ENCODE measurements at regions not wholly inside any gene's neighbourhood (a gene's known extent, or its start where the extent isn't known, plus 50 kb on each side); places are given as distances from the start of the nearest gene placed in this dataset.
"Not testable (repeated sequence)": the region's sequence is repeated elsewhere in the genome, so short reads cannot be mapped to it uniquely, and the experiment has no call there.

DNA sequence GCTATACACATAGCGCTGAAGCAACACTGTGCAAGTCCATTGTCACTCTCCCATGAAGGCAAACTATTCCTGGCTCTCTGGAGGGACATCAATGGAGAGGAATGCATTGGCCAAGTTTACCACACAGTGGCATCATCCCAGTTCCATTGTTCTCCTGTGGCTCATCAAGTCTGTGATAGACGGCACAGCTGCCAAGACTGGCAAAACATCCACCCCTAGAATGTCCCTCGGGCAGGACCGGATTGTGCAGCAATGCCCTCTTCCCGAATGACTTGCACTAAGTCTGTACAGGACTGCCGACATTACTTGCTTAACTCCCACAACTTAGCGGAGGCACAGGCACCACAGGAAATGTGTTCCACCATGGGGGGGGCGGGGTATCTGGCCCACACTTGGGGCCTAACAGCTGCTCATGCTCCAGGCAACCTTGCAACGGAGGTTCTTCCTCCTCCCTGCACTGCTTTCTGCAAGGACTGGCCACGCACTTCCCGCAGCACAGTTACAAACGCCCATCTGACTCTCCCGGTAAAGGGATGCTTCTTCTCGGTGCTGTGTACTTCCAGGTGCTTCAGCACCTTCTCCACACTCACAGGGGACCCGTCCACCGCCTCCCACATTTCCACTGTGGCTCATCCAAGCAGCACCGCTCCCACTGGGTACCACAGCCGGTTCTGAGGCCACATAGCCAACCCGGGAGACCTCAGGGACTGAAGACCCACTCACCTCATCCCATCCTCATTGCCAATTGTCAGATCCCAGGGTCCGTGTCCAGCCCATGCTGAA is 1309.6 kb upstream of the RAG2 start:
- no peak for DNase-seq (ENCODE audit: low spot score)

DNA sequence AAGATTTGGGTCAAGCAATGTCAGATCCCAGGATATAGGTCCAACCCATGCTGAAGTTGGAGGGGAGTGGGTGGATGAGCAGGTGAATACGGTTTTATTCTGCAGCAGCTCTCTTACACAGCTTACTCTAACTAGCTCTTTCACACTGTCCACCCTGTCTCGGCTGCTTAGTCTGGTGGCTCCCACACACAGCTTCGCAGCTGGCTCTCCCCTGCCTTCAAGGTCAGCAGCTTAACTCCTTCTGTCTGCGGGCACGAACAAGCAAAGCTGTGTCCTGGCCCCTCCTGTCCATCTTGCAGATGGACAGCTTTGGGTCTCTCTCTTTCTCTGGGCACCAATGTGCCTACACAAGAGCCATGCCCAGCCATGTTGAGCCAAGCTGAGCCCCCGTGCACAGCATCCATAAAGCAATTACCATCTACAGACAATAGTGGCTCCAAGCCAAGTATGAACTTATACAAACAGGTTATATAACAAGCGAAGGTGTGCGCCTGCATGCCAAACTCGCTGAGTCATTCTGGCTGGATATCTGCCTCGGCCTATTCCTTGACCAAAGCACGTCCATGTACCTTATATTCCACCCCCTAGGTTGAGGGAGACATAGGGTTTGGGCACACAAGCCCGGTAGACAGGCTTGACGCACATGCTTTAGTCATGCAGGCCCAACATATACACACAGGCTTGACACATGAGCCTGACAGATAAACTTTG is 1307.8 kb upstream of the RAG2 start:
- DNase-seq (ENCODE audit: low spot score): no peak

DNA sequence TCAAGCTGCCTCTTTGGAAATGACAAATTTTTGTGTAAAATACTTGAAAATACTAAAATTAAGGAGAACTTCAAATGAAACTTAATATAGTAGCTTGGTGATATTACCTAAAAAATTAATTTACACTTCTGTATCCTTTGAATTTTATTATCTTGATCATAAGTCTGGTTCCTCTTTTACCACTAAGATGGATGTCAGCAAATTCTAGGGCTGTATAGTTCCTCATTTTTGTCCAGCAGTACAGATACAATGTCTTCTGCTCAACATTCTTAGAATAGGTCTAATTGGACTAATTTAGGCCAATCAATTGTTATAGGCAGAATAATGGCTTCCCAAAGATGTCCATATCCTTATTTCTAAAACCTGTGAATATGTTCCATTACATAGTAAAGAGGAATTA is 1298.0 kb upstream of the RAG2 start:
- no peak for DNase-seq (ENCODE audit: low spot score)

DNA sequence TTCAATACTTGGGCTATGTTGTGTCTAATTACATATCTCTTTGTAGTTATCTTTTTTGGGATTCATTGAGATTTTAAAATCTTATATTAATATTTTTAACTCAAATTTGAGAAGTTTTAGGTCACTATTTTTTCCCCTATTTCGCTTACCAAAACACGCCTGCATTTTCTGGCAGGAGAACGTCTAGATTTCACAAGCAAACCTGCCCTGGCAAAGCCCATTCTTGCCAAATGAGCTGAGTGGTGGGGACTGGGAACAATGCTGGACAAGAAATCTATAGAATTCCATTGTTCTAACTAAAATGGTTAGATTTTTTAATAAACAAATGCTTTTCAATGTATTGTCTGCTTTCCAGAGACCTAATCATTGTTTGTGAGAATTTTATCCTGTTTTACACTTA is 1283.7 kb upstream of the RAG2 start:
- no peak for DNase-seq (ENCODE audit: low spot score)

DNA sequence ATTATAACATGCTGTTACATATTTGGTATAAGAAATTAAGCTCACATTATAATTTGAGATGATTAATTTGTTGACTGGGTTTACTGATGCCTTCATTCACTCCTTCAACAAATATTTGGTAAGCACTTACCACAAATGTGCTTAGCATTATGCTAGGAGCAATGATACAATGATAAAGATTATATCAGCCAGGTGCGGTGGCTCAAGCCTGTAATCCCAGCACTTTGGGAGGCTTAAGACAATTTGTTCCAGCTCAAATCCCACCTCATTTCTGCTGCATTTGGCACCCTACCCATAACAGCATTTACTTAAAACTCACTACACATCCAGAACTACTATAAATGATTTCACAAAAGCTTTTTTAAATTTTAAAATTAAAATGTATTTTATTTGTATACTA is 1263.6 kb upstream of the RAG2 start:
- no peak for DNase-seq (ENCODE audit: low spot score)

DNA sequence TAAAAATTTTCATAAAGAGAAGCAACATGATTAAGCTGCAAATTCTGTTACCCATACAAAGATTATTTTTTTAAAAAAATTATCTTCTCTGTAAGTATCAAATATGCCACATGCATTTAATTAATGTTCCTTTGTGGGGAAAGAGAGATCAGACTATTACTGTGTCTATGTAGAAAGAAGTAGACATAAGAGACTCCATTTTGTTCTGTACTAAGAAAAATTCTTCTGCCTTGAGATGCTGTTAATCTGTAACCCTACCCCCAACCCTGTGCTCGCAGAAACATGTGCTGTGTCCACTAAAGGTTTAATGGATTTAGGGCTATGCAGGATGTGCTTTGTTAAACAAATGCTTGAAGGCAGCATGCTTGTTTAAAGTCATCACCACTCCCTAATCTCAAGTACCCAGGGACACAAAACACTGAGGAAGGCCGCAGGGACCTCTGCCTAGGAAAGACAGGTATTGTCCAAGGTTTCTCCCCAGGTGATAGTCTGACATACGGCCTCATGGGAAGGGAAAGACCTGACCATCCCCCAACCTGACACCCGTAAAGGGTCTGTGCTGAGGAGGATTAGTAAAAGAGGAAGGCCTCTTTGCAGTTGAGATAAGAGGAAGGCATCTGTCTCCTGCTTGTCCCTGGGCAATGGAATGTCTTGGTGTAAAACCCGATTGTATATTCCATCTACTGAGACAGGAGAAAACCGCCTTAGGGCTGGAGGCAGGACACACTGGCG is 1260.9 kb upstream of the RAG2 start:
- not testable (repeated sequence) for DNase-seq (ENCODE audit: low spot score)

DNA sequence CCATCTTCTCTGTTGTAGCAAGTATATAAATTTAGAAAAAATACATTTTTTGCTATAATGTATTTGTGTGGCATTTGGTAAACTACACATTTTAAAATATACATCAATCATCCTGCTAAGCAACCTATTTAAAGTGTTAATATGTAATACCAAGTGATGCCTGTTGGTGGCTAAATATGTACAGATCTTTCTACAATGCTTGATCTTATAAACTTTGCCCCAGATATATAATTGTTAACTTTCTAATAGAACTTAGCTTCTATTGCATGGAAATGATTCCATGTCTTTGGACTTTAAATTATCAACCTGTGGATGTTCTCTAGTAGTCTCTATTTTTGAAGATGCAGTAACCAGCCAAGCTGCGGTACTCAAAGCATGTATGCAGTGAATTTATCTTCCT is 1260.4 kb upstream of the RAG2 start:
- DNase-seq (ENCODE audit: low spot score): no peak

DNA sequence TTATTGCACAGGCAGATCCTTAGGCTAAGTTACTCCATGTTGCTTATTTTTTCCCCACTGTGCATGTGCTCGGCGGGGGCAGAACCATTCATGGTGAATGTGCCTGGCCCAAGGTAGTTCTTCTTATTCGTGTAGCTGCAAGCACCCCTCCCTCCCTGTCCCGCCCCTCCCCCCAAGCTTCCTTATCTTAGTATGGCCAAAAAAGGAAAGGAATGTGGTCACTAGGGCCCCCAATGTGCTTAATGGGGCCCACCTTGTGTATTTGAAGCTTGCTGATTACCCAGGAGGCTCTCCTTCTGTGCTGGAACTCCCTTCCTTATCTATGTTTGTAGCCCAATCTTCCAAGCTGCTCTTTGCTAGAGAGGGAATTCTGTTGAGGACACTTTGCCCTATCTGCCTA is 1259.7 kb upstream of the RAG2 start:
- DNase-seq (ENCODE audit: low spot score): no peak

DNA sequence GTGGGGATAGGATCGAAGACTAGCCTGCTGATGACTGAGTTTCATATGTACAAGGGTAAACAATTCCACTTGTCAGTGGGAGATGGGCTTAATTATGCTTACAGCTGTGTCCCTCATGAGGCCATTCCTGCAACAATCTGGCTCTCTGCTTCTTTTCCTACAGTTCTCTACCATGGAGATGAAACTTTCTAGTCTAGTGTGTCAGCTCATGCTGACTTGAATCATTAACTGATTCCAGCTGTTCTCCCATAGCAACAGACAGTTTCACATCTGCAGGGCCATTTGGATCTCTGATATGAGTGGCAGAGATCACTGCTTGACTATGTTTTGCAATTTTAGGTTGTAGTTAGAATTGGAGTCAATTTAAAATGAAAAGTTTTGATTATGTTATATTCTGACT is 1251.7 kb upstream of the RAG2 start:
- DNase-seq (ENCODE audit: low spot score): no peak

DNA sequence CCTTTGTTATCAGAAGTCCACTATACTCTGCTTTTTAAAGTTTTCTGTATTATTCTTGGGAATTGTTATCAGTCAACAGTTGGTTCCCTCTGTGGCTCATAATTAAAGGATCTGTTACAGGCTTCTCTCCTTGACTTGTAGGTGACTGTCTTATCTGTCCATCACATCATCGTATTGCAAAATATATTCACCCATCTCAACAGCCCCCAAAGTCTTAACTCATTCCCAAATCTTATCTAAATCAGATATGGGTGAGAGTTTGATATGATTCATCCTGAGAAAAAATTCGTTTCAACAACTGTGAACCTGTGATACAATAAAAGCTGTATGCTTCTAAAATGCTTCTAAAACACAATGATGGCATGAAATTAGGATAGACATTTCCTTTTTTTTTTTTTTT is 1245.6 kb upstream of the RAG2 start:
- no peak for DNase-seq (ENCODE audit: low spot score)

DNA sequence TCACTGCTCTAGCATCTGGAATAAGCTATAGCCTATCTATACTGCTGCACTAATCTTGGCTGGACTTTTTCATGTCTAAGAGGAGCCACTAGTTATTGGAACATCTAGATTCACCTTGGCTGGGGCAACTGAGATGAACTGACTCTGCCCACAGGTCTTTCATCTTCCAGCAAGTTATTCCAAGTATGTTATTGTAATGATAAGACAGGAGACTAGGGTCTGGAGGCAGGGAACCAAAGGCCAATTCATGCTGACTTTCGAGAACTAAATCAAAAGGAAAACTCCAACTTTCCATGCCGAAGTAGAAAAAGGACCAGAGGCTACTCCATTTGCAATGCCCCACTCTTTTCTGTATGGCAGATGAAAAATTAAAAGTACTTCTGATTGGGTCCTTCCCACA is 1243.0 kb upstream of the RAG2 start:
- DNase-seq (ENCODE audit: low spot score): no peak

DNA sequence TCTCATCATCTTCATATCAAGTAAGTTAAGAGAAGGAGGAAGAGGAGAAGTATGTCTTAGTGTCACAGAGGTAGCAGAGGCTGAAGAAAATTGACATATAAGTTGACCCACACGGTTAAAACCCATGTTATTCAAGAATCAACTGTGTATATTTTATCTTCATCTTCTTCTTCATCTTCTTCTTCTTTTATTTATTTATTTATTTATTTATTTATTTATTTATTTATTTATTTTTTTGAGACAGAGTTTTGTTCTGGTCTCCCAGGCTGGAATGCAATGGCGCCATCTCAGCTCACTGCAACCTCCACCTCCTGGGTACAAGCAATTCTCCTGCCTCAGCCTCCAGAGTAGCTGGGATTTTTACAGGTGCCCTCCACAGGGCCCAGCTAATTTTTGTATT is 1242.3 kb upstream of the RAG2 start:
- not testable (repeated sequence) for DNase-seq (ENCODE audit: low spot score)

DNA sequence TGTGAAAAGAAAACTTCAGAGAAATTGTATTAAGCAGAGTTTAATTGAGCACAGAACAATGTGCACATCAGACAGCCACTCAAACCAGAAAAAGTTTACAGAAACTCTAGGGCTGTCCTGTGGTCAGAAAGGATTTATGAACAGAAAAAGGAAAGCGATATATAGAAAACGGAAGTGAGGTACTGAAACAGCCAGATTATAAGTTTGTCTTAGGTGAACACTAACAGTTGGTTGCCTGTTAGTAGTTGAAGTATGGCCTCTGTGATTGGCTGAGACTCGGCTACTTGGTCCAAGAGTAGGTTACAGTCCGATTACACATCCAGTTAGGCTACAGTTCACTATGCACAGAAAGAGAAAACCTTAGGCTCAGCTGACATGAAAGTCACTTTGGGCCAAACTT is 1232.5 kb upstream of the RAG2 start:
- no peak for DNase-seq (ENCODE audit: low spot score)

DNA sequence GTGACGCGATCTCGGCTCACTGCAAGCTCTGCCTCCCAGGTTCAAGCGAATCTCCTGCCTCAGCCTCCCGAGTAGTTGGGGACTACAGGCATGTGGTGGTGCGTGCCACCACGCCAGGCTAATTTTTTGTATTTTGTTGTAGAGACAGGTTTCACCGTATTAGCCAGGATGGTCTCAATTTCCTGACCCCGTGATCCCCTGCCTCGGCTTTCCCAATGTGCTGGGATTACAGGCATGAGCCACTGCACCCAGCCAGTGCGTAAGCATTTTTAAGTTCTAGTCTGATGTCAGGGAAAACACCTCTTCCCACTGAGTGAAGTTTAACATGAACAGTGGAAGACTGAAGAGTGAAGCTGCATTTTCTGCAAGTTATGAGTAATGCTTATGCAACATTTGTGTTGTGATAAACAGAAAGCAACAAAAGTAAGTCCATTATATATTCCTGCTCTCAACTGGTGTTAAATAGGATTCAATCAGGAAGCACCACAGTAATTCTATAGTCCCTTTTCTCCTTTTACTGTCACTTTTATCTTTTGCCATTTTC is 1219.8 kb upstream of the RAG2 start:
- DNase-seq (ENCODE audit: low spot score): no peak

DNA sequence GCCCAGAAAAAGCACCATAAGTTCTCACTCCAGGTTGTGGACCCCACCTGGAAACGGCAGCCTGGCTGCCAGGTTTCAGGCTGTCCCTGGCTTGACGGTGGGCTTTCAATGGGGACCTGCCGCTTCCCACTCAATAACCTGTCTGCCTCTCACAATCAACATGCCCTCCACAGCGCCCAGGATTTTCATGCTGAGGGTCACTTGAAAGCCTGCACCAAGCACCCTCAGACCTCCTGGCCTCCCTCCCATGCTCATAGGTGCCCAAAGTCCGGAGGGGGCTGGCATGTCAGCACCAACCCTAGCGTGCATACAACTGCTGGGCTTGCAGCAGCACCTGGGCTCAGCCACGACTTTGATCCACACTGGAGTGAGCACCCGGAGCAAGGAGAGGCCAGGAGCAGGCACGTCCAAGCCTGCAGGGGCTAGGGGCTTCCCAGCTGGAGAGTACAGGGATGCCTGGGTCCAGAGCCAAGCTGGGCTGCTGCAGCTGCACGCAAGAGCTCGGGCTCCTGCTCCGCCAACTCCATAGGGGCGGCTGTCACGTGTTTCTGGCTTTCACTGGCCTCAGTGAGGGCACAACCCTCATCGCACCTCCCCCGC is 1214.3 kb upstream of the RAG2 start:
- no peak for DNase-seq (ENCODE audit: low spot score)

DNA sequence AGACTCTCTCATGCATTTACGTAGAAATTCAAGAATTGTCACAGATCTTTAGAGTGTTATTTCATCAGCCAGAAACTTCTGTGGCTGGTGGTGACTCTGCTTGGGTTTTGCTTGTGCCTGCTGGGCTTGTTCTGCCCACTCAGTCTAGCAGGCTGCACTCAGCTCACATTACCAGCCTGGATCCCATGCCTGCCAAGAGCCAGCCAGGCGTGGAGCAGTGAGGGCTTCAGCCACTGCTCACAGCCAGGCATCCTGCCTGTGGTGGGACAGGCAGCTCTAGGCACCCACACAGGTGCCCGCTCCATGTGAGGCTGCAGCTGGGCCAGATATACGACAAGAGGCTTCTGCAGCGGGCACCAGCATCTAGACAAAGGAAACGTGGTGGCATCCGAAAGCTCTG is 1213.3 kb upstream of the RAG2 start:
- DNase-seq (ENCODE audit: low spot score): no peak

DNA sequence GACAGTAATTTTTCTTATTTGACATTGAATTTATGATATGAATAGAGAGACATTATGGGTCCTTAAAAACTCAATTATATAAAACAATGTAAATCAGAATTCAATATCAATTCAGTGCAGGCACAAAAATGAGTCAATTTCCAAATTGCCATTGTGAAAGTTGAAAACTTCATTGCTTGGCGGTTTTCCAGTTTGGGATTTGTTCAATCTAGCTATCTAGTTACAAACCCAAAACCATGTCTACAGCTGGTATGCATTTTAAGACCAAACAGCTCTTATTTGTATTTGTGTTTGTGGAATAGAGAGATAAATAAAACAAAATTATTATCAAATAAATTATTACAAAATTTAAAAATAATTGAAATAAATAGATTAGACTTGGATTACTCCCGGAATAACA is 1206.6 kb upstream of the RAG2 start:
- DNase-seq (ENCODE audit: low spot score): no peak

DNA sequence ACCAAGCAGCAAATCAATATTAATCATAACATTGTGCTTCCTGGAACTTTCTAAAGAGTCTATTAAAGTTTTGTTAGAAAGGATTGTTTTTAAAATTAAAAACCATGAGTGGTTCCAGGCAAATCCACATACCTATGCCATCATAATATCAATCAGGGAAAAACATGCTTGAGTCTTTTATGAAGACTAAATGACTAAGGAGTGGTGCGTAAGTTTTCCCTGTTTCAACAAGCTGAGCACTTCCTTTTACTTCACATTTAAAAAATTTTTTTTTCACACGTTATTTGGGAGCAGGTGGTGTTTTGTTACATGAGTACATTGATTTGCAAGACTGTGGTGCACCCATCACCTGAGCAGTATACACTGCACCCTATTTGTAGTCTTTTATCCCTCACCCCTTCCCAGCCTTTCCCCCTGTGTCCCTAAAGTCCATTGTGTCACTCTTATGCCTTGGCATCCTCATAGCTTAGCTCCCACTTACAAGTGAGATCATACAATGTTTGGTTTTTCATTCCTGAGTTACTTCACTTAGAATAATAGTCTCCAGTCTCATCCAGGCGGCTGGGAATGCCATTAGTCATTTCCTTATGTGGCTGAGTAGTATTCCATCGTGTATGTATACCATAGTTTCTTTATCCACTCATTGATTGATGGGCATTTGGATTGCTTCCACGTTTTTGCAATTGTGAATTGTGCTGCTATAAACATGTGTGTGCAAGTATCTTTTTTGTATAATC is 1190.3 kb upstream of the RAG2 start:
- DNase-seq (ENCODE audit: low spot score): no peak

DNA sequence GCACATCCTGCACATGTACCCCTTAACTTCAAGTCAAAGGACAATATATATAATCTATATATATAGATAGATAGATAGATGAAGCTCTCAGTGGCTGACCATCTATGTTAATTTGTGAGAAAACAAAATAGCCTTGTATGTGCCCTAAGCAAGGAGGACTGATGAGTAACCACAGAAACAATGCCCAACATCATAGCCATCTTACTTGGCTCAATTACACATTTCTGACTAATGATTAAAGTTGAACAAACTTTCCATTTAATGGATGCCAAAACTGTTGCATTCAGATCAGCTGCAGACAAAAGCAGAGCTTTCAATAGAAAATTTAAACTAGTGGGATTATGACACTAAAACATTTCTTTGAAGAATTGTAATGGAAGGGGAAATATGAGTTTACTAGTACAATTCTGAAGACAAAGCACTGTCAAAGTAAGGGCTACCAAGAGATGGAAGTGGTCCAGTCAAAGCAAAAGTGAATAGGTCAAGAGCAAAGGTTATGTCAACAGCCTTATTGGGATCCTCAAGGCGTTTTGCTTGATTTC is 1188.2 kb upstream of the RAG2 start:
- DNase-seq (ENCODE audit: low spot score): no peak

DNA sequence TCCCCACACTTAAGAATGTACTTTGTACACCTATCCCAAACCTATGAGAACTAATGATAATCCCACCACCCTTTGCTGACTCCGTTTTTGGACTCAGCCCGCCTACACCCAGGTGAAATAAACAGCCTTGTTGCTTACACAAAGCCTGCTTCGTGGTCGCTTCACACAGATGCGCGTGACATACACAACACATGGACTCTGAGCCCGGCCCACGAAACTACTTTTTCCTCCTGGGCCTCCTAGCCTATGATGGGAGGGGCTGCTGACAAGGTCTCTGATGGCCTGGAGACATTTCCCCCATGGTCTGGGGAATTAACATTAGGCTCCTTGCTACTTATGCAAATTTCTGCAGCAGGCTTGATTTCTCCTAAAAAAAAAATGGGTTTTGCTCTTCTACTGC is 1176.4 kb upstream of the RAG2 start:
- DNase-seq (ENCODE audit: low spot score): no peak

DNA sequence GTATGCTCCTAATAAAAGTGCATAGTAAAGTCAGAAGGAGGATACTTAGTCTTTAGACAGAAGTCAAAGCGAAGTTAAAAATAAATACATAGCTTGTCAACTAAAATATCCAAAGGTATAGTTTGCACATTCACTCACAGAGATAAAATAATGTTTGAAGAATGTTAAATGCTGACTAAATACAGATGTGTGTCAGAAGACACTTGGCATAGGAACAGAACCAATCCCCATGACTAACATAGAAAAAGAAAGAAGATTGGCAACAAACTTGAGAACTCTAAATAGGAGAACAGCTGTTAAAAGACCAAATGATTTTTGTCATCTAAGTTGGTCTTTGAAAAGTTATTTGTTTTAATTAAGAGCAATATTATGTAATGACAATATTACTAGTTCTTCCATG is 1172.1 kb upstream of the RAG2 start:
- no peak for DNase-seq (ENCODE audit: low spot score)

DNA sequence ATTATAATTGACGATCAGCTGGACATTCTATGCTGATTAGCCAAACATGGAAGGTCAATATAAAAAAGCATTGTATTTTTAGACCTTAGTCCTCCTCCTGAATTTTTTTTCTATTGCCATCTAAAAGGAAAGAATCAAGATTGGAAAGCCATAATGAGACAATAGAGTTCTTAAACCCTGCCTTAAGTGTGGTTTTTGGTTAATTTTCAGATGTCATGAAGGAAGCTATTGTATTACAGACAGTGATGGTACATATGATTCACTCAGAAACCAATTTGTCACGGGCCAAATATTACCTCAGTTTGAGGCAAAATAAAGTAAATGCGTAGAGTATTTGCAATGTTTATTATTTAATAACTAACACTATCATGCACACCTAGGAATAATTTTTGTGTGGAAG is 1164.0 kb upstream of the RAG2 start:
- DNase-seq (ENCODE audit: low spot score): no peak

Data from HuH-7.5 (cell line).